MV-4-11 (cell line): ENCODE measurements at regions not wholly inside any gene's neighbourhood (a gene's known extent, or its start where the extent isn't known, plus 50 kb on each side); places are given as distances from the start of the nearest gene placed in this dataset.
"Not testable (repeated sequence)": the region's sequence is repeated elsewhere in the genome, so short reads cannot be mapped to it uniquely, and the experiment has no call there.

Experiments used
- DNase-seq: peaks from one replicate; lab custom pipeline; 2025; lab: John Stamatoyannopoulos, UW

- no peak for DNase-seq
Measured at GRCh38 chr12:24668563-24668962, 280.3 kb downstream of the BCAT1 start.

DNA sequence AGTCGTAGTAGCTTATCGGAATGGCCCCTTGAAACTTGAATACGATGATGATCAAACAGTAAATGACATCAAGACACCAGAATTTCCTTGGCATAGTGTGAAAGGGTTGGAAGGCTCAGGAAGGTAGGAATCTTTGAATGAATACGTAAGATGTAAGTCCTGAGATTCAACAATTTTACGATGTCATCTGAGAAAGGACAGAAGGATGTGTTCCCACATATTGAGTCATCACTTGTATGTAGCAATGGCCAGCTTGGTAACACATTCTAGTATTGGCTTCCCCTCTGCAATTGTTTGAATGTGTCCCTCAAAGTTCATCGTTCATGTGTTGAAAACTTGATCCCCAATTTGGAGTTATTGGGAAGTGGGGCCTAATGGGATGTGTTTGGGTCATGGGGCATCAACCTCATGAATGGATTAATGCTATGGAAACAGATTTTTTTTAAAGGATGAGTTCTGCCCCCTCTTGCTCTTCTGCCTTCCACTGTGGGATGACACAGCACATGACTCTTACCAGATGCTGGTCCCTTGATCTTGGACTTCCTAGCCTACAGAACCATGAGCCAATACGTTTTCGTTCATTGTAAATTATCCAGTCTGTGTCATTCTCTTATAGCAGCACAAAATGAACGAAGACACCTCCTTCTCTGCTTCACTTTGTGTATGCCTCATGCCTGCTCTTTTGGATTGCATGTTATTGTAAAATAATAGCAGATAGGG is 284.6 kb downstream of the BCAT1 start:
- peak; percentile 48 for DNase-seq

GRCh38 chr12:24661657-24662096 is 287.2 kb downstream of the BCAT1 start:
- DNase-seq = peak; percentile 99

- DNase-seq = no peak
Measured at GRCh38 chr12:24659016-24659415, 289.9 kb downstream of the BCAT1 start.

- DNase-seq = not testable (repeated sequence)
Measured at GRCh38 chr12:24654344-24654743, 294.6 kb downstream of the BCAT1 start.

- DNase-seq = no peak
Measured at GRCh38 chr12:24649634-24650033, 299.3 kb downstream of the BCAT1 start.

GRCh38 chr12:24649209-24649608 is 299.7 kb downstream of the BCAT1 start:
- no peak for DNase-seq

- DNase-seq = no peak
Measured at GRCh38 chr12:24645254-24645653, 303.6 kb downstream of the BCAT1 start.

- no peak for DNase-seq
Measured at GRCh38 chr12:24643120-24644119, 305.5 kb downstream of the BCAT1 start.

DNA sequence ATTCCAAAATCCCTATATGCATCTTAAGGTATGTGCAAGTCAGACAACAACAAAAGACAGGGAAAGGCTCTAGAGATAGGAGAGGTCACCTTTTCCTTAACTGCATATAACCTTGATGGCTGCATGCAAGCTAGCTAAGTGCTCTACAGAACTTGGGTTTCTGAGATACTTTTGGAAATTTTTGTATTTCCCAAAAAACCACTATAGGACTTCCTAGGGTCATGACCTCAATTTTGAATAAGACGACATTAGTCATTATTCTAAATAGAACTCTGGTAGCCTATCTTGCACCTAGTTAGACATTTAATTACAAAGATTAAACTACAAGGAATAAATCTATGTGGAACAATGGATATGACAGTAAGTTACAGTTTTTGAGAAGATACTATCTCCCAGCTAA is 309.3 kb downstream of the BCAT1 start:
- no peak for DNase-seq

GRCh38 chr12:24632466-24632865 is 316.4 kb downstream of the BCAT1 start:
- no peak for DNase-seq

DNA sequence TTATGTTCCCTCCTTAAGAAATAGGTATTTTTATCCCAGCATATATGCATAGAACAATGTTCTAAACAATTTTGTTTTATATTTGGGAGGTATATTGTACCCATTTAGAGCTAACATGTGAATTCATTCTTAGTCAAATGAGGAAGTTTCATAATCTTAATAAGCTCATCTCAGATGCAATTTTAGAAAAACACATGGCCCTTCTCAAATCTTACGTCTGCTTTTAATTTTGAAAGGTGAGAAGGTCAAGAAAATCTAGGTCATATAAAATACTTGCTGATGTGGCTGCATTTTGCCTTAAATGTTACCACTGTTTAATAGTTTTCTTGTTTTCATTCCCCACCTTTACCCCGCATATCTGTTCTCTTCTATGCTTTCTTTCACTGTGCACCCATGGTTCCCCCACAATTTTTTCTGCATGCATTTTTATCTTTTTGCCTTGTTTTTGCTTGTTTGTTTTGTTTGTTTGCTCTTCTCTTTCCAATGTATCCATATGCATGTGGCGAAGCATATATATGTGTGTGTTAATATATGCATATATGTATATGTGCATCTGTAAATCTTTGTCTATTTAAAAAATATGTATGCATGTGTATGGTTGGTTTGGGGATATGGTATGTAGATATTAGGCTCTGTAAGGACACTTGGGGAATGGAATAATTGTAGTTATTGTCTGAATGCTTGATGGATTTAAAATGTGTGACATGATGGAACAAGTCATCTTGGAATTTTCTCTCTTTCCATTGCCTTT is 317.1 kb downstream of the BCAT1 start:
- DNase-seq = peak; percentile 19

GRCh38 chr12:24630856-24631255 is 318.0 kb downstream of the BCAT1 start:
- peak; percentile 44 for DNase-seq

DNA sequence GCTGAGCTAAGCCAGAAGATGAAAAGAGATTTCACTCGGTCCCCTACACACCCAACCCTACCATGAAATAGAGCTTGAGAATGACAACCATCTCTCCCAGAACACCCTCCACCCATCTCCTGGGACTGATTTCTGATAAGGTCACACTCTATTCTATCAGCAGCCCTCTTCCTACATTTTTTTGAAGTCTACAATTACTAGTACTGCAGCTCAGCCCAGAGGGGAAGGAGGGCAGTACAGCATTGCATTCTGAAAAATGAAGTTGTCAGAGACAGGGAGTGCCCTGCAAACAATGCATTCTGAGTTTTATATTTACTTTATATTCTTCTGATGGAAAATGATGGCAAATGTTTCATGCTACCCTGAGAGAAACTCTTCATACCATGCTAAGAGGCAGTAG is 318.5 kb downstream of the BCAT1 start:
- DNase-seq = no peak

- no peak for DNase-seq
Measured at GRCh38 chr12:24625103-24625502, 323.8 kb downstream of the BCAT1 start.

GRCh38 chr12:24619954-24620353 is 328.9 kb downstream of the BCAT1 start:
- DNase-seq = not testable (repeated sequence)

GRCh38 chr12:24617471-24617870 is 331.4 kb downstream of the BCAT1 start:
- no peak for DNase-seq

DNA sequence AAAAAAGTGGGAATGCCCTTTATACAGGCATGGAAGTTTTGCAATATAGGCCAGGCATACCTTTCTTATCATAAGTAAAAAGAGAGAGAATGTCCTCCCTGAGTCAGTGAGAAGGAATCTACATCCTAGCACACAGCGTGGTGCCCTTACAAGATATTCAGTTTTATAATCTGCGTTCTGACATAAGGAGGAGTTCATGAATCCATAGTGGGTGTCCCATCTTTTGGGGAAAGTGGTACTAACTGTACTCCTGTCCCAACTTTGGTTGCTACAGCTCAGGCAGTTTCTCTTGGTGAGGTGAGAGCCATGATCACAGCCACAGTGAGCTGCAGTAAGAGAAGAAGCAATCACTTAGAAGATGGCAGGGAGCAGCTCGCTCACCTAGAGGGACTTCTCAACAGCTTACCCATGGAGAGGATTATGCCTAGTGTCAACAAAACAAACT is 332.9 kb downstream of the BCAT1 start:
- no peak for DNase-seq

DNA sequence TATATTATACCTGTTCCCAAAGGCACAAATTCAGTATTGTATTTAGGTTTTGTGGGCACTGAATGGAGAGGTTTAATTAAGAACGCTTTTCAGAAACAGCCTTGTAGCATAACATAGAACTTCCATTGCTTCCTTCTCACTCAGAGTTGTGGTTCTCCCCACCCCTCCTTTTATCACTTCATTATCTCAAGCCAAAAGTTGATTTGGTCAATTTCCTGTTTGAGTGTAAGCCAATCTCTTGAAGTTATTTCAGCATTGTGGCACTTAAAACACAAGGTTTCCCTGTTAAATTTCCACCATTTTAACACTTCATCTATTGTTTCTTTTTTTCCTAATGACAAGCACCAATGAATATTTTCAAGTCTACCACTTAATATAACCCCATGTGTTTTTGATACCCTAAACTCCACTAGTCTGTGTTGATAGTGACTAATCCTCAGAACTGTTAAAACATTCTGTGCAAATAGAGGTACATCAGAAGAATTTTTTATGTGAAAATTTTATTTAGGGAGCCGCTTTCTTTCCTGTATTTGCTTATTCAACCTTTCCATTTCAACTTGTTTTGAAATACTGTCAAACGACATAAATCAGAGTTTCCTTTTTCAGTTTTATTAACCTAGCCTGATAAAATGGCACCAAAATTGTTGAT is 340.1 kb downstream of the BCAT1 start:
- DNase-seq = no peak

DNA sequence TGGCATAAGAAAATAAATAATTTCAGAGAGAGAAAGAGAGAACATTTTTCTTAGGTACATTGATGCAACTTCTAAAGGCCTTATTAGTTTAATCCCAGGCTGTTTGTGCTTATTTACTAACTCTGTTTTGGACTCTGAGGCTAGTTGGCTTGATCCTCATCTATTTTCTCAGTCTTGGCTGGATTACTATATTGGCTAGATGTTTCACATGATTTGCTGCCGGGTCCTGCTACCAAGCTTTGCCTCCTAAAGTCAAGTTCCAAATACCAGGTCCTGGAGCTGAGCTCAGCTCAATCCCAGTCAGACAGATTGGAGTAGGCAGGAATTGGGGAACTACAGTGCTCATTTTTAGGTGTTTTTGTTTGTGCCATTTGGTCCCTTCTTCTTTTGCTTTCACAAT is 340.8 kb downstream of the BCAT1 start:
- DNase-seq = no peak

GRCh38 chr12:24605916-24606315 is 343.0 kb downstream of the BCAT1 start:
- no peak for DNase-seq

DNA sequence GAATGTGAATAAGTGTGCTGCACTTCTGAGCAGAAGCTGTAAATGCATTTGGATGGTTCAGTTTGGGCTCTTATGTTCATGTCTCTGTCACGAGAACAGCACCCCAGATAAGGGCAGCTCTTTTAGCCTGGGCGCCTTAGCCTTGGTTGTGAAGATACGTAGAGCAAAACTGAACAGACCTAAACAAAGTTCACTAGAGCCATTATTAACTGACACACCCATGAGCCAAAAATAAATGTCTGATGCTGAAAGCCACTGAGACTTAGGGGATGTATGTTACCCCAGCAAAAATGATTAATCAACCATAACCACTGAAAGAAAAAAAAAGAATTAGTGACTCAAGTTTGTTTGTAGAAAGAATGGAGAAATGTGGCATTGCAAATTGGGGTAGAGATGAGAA is 343.4 kb downstream of the BCAT1 start:
- no peak for DNase-seq
